ENCODE measurements at regions not wholly inside any gene's neighbourhood (a gene's known extent, or its start where the extent isn't known, plus 50 kb on each side); places are given as distances from the start of the nearest gene placed in this dataset.
A peak's percentile ranks its signal among the peaks of the same experiment; 100 is the strongest.

GRCh38 chr17:68101987-68102314 lies 66.4 kb downstream of the KPNA2 start:
- Histone ChIP-seq H2AFZ (ENCODE audit: low read length) (peak overlapping the region; percentile 9; the same call in 1 of the 2 replicates), H3K23ac (ENCODE audit: insufficient read length) (no peak overlapping the region), H2BK12ac (ENCODE audit: low read depth, low read length) (no peak overlapping the region), H3K27me3 (replicated peaks in 1 of 4; ENCODE audit: control insufficient read depth in 3 of 4, extremely low read depth in 1 of 4, insufficient read depth in 3 of 4, low read length in 3 of 4) (peaks cover 1 to 18% (median 12%) of the 10 kb centered on the region in 4 experiments), H2BK15ac (ENCODE audit: low read length) (no peak overlapping the region), H3K9me3 (ENCODE audit: insufficient read depth in 2 of 2, low read depth in 1 of 2, low read length in 1 of 2) (peaks cover 0 to 5% of the 10 kb centered on the region in 2 experiments; a peak in 1 of 4 replicates), H3K9ac (replicated peaks in 1 of 4; ENCODE audit: extremely low read depth in 1 of 4, low read depth in 3 of 4, low read length in 3 of 4) (peak overlapping the region in 1 of 4 experiments; percentile 59; a peak in 4 of 7 replicates), H3K18ac (ENCODE audit: extremely low read depth, low read length) (no peak overlapping the region), H3K4ac (replicated peaks; ENCODE audit: insufficient read length, low read depth, low read length) (no peak overlapping the region), H4K91ac (replicated peaks; ENCODE audit: insufficient read length, low read length) (no peak overlapping the region), H4K5ac (ENCODE audit: insufficient read length, low read depth, low read length) (no peak overlapping the region), H3K14ac (ENCODE audit: insufficient read length) (no peak overlapping the region), H3K79me2 (ENCODE audit: control insufficient read depth in 1 of 2, insufficient read depth in 2 of 2, low read length in 2 of 2) (no peaks in the 10 kb centered on the region), H3K56ac (replicated peaks; ENCODE audit: insufficient read length, low read depth, low read length) (no peak overlapping the region), H3K4me1 (replicated peaks in 1 of 4; ENCODE audit: control insufficient read depth in 3 of 4, insufficient read depth in 4 of 4, low read length in 3 of 4) (peaks cover 0 to 2% (median under 1%) of the 10 kb centered on the region in 4 experiments; a peak in 1 of 7 replicates), H3K23me2 (ENCODE audit: low read depth, low read length) (peaks cover 7% of the 10 kb centered on the region; the same call in 1 of the 2 replicates), H3K4me2 (ENCODE audit: insufficient read depth in 1 of 2, low read depth in 2 of 2, low read length in 2 of 2) (peak overlapping the region; percentile 94 to 96), H2AK5ac (ENCODE audit: low read depth, low read length) (no peak overlapping the region), H3K36me3 (ENCODE audit: control insufficient read depth in 2 of 4, insufficient read depth in 4 of 4, low read length in 3 of 4) (no peaks in the 10 kb centered on the region), H2BK20ac (ENCODE audit: low read length) (no peak overlapping the region), H2BK120ac (replicated peaks; ENCODE audit: low read depth, low read length) (no peak overlapping the region), H4K8ac (ENCODE audit: extremely low read depth, insufficient read depth, low read length) (no peak overlapping the region), H3K4me3 (ENCODE audit: extremely low read depth in 1 of 4, insufficient read depth in 2 of 4, low read depth in 3 of 4, low read length in 4 of 4) (peak overlapping the region; percentile 44 to 65 (median 54)), H2BK5ac (ENCODE audit: low read depth, low read length) (no peak overlapping the region; the same call in 1 of the 2 replicates), H3K27ac (ENCODE audit: low read depth, low read length) (no peak overlapping the region), H3K79me1 (ENCODE audit: low read depth, low read length) (no peaks in the 10 kb centered on the region), H4K20me1 (replicated peaks in 1 of 2; ENCODE audit: control insufficient read depth in 1 of 2, insufficient read depth in 2 of 2, low read length in 2 of 2) (no peaks in the 10 kb centered on the region)
- ChIA-PET CTCF (ENCODE audit: partially characterized antibody) (no interaction called here), POLR2A (ENCODE audit: partially characterized antibody) (interaction anchor here (0.9 kb wide), 1 partner anchor 82 kb away, joined by 3 read pairs; no protein-coding TSS in a partner anchor)
- FAIRE-seq, result no peak
- peak; percentile 24 for TF ChIP-seq KDM4A (IDR thresholded peaks at IDR 0.05; ENCODE audit: low read depth, low read length, severe bottlenecking)
- TF ChIP-seq SAP30 (IDR thresholded peaks at IDR 0.05; ENCODE audit: insufficient read depth, insufficient replicate concordance, low read length), result no peak
- no peak for DNase-seq (ENCODE audit: low read depth in 1 of 2, low spot score in 2 of 2)
- 3% methylated on average over 6 of the region's 20 CpGs; no CpG with 5 or more reads in 1 of the 2 experiments for WGBS, 2 experiments (ENCODE audit: extremely low coverage in 1 of 2, insufficient coverage in 1 of 2, insufficient read length in 1 of 2, insufficient replicate concordance in 2 of 2, low coverage in 1 of 2, low lambda C conversion rate in 2 of 2, missing lambda C conversion rate in 1 of 2)

Measured in H1 (cell line).